ENCODE measurements at regions not wholly inside any gene's neighbourhood (a gene's known extent, or its start where the extent isn't known, plus 50 kb on each side); places are given as distances from the start of the nearest gene placed in this dataset.

GRCh38 chr13:67664502-67664901, 434.4 kb upstream of the PCDH9 start:
- no peak for DNase-seq (ENCODE audit: low read depth)

DNA sequence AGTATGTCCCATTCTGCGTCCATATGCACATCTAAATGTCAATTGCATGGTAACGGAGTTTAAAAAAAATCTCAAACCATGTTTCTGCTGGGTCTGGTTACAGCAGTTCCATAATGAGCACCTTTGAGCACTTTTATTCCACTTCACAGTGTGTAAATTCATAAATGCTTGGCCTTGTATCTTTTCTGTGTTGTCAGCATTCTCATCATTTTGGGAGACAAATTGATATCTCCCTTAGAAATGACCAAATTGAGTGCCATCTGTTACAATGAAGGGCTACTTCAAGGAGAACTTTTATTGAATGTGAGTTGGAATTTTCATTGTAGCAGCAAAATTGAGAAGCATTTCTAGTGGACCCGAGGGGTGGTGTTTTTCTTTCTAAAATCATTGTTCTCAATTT, 432.9 kb upstream of the PCDH9 start:
- DNase-seq (ENCODE audit: low read depth), result no peak

DNA sequence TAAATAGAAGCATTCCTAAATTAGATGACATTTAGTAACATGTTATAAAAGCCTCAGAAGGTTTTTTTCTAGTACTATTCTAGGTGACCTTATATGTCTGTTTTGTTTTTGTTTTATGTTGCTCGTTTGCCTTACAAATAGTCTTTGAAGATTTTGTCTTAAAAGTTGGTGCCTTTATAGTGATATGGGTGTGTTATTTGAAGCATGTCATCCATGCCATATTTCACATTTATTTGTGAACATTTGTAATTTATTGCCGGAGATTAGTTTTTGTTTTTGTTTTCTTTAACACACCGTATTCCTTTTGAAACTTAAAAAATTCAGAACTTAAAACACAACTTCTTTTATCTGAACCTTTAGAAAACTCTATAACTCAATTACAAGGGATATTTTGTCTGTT, 422.8 kb upstream of the PCDH9 start:
- DNase-seq (ENCODE audit: low read depth), result no peak

DNA sequence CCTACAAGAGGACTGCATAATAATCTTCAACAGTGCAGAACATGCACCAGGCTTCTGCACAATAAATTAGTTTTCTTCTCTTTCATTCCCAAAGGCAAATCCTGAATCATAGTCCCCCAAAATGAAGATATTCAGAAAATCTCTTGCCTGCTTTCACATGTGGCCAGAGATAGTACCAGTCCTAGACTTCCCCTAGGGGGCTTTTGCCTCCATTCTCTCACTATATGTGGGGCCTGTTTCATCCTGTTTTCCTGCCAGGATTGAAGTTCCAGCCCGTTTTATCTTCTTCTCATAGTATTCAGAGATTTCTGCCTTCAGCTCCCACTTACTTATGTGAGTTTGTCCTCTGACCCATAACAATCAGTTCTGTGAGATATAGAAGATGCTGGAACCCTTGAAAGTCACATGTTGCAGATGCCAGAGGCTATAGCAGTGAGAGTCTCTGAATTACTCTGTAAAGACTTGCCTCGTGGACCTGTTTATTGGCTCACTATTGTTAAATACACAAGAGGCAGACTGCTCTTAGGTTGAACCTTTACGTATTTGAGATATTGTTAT, 421.9 kb upstream of the PCDH9 start:
- no peak for DNase-seq (ENCODE audit: low read depth)

- peak; percentile 50 for DNase-seq (ENCODE audit: low read depth)
Measured at GRCh38 chr13:67650471-67650870, 420.3 kb upstream of the PCDH9 start.

DNA sequence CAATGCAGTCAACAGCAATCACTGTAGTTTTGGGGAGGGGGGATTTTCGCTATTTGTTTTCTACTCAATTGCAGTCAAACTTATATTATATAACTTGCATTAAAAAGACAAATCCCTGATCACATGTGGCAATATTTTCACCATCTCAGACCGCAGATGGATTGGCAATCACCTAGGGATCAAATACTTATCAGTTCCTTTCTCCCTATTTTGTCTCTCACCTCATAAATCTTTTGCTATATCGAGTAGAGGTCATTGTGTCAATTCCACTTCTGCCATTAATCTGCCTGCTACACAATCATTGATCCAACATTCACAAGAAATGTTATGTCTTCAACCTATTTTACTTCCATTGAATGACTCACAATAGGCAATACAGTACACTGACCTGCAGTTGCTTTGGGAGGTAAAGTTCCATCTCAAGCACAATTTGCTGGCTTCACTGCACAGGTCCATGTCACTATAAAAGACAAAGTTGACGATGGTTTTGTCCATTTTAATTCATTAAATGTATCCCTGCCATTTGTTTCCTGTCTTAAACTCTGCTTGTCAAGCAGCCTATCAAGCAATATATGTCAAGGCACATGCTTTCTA, 415.8 kb upstream of the PCDH9 start:
- no peak for DNase-seq (ENCODE audit: low read depth)

- DNase-seq (ENCODE audit: low read depth), result no peak
Measured at GRCh38 chr13:67643516-67644055, 413.4 kb upstream of the PCDH9 start.

DNA sequence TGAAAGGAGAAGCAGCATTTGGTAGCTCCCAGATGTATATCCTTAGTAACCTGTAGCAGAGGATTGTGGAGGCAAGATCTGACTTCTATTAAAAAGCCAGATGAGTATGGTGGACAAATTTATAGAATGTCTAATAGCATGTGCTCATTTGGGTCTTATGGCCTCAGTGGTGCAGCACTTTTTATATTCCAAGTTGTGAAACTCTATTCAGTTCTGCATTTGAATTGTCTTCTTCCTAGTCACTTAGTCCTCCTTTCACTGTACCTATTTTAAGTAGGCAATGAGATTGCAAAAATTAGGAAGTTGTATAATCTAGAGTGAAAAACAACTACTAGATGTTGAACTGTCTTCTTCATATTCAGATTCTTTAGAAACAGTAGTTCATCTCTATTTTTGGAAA, 412.5 kb upstream of the PCDH9 start:
- no peak for DNase-seq (ENCODE audit: low read depth)

GRCh38 chr13:67635754-67636153, 405.6 kb upstream of the PCDH9 start:
- peak; percentile 38 for DNase-seq (ENCODE audit: low read depth)

GRCh38 chr13:67632590-67632989, 402.5 kb upstream of the PCDH9 start:
- DNase-seq (ENCODE audit: low read depth), result peak; percentile 34

DNA sequence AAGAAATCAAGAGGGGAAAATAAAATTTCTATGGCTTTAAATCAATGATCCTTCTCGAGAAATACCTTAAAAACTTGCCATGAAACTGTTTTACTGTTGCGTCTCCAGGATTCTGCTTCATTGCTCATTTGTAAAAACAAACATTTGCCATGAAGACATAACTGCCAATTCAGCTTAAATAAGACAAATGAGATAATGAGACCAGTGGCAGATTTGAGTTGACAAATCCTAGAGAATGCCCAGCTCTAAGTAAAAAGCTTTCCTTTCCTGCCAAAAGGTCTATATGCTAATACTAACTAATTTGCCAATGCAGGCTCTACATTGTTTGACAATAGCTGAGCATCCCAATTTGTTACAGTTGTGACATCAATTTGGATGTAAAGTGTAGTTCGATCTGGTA, 400.5 kb upstream of the PCDH9 start:
- DNase-seq (ENCODE audit: low read depth), result no peak

GRCh38 chr13:67623630-67624029, 393.5 kb upstream of the PCDH9 start:
- no peak for DNase-seq (ENCODE audit: low read depth)

GRCh38 chr13:67620665-67621064, 390.5 kb upstream of the PCDH9 start:
- DNase-seq (ENCODE audit: low read depth), result peak; percentile 86

DNA sequence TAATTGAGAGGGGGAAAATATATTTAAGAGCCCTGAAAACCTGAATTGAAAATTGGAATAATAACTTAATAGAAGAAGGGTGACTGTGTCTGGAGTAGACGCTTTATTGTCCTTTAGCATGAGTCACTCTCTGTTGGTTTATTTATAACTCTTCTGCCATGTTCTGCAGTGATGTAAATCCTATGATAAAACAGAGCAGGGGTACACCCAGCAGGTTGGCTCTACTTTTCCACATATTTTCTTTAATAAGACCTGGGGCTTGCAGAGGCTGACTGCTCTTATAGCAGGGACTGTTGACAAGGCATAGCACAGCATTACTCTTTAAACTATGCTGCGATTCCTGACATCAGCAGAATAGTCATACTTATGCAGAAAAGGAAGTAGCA, 389.9 kb upstream of the PCDH9 start:
- DNase-seq (ENCODE audit: low read depth), result peak; percentile 76

DNA sequence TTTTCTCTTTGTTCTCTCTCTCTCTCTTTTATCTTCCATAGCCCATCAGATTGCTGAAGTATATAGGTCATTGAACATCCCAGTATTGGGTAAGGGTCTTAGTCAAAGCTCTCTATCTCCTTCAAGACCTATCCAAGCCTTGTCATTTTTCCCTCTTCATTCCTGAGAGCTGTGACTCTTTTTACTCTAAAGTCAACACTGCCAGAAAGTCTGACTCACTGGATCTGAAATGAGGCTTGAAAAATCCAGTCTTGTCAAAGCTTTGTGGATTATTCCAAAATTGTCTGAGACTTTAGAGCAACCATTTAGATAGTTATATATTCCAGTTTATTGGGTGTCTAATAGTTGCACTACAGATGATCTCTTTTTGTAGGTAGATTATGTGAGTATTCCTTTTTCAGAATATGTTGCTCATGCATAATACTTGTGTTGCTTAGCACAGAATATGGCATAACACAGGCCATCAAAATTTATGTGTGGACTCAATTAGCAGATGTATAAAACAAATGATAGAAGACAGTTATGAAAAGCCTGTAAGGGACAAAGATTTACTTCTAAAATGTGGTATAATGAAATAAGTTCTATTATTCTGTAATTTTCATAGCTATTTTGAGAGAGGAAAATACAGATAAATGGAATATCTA, 389.3 kb upstream of the PCDH9 start:
- DNase-seq (ENCODE audit: low read depth), result peak; percentile 72

DNA sequence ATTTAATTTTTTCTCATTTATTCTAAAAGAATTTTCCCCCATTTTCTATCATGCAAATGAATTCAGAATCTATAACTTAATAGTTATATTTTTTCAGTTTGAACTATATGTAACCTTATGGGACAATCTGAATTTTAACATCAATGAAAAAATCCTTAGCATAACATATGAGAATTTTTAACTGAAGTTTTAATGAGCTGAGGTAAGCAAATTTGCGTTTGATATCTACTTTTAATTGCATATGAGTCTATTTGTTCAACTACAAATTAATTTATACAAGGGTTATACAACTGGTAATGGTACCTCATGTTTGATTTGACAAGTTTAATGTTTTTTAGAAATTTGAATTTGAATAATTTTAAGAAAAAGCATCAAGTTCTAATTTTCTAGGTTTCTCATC, 384.4 kb upstream of the PCDH9 start:
- DNase-seq (ENCODE audit: low read depth), result no peak

- DNase-seq (ENCODE audit: low read depth), result no peak
Measured at GRCh38 chr13:67614013-67614412, 383.9 kb upstream of the PCDH9 start.

- DNase-seq (ENCODE audit: low read depth), result no peak
Measured at GRCh38 chr13:67588607-67589006, 358.5 kb upstream of the PCDH9 start.

DNA sequence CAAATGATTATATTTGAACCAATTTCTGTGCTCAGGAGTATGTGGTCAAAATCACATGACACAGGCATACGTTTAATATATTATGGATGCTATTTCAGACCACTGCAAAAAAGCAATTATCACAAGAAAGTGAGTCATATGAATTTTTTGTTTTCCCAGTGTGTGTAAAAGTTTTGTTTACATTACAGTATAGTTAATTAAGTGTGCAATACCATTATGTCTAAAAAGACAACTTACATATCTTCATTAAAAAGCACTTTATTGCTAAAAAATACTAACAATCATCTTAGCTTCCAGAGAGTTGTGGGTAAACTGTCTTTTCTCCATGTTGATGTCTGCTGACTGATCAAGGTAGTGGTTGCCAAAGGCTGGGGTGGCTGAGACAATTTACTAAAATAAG, 347.2 kb upstream of the PCDH9 start:
- no peak for DNase-seq (ENCODE audit: low read depth)

DNA sequence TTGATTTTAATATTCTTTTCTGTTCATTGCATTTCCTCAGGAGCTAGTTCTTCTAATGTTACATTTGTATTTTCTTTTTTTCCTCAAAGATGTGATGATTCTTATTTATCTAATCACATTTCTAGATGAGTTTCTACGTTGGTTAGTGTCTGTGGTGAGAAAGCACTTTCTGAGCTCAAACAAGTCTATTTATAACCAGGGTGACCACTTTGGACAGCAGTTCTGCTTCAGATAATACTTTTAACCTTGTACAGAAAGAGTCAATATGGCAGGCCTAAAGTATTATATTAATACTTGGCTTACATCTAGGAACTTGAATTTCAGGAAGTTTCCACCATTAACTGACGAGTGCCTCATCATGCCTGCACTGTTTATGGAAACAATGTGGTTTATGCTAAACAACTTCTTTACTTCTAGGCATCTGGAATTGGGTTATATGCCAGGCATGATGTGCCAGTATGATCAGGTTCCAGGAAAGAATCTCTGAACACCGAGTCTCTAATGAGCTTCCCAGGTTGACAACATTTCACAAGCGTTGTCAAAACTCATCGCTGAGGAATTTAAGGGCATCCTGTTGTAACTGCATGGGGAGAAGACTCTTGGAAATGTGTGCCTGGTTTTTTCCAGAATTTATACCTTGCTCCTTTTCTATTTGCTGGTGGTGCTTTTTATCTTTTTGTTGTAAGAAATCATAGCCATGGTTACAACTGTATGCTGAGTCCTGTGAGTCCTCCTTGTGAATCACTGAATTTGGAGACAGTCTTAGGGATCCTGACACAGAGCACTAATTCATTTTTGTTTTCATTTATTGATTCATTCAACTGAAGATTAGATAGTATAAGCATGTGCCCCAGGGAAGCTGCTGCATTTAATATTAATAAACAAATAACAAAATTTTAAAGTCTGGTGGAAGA, 344.4 kb upstream of the PCDH9 start:
- DNase-seq (ENCODE audit: low read depth), result peak; percentile 73

DNA sequence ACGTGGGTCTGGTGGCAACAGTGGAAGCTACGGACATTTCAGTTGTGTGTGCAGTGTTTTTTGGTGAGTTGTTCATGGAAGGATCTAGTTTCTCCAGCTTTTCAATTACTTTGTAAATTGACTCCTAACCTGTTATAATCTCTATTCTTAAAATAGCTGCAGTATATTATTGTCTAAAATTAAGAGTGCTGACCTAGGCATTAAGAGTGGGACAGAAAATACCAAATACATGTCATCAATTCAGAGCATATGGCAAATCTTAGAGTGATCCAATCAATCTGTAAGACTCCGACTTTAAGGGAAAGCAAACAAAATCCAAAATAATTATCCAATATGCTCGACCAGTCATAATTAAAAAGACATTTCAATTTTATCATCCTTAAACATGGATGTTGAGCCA, 338.1 kb upstream of the PCDH9 start:
- no peak for DNase-seq (ENCODE audit: low read depth)

GRCh38 chr13:67557642-67558241, 327.6 kb upstream of the PCDH9 start:
- no peak for DNase-seq (ENCODE audit: low read depth)
